Frontal cortex (tissue), 3 donors: ENCODE measurements at regions not wholly inside any gene's neighbourhood (a gene's known extent, or its start where the extent isn't known, plus 50 kb on each side); places are given as distances from the start of the nearest gene placed in this dataset.

Source experiments
- DNase-seq, 2 donors: peaks; one replicate each; pipeline ENCODE4 v3.0.0; 2012; ENCODE audit warnings: low spot score in 2 of 2
- FAIRE-seq: peaks from 2 replicates; lab custom pipeline; 2012; peaks lifted over from hg19 to GRCh38; lab: Jason Lieb, UNC
- donor health status: control.
- donor health status: control.
- donor health status: control.

GRCh38 chrX:69285401-69285877 is 120.2 kb upstream of the PJA1 start:
- FAIRE-seq (no peak), DNase-seq (no peak)

- FAIRE-seq (no peak), DNase-seq (no peak)
These were observed 119.2 kb upstream of the PJA1 start for GRCh38 chrX:69284491-69284890.

GRCh38 chrX:69282893-69283690 is 117.8 kb upstream of the PJA1 start:
- FAIRE-seq (no peak), DNase-seq (no peak)

GRCh38 chrX:69280933-69281332 is 115.7 kb upstream of the PJA1 start:
- DNase-seq: no peak
- FAIRE-seq: no peak

- FAIRE-seq: no peak
These were observed 114.0 kb upstream of the PJA1 start for GRCh38 chrX:69279234-69279633.

GRCh38 chrX:69278031-69278687 is 112.9 kb upstream of the PJA1 start:
- FAIRE-seq: no peak
- DNase-seq: no peak

More at GRCh38 chrX:69279234-69279633, 114.0 kb upstream of the PJA1 start:
- DNase-seq: no peak

- FAIRE-seq: no peak
- DNase-seq: no peak
These were observed 112.2 kb upstream of the PJA1 start for GRCh38 chrX:69277369-69277990.

- FAIRE-seq: no peak
- DNase-seq: no peak
These were observed 103.4 kb upstream of the PJA1 start for GRCh38 chrX:69268611-69269010.

- no peak for DNase-seq
- FAIRE-seq: no peak
These were observed 98.9 kb upstream of the PJA1 start for GRCh38 chrX:69264158-69264581.

- FAIRE-seq: no peak
- DNase-seq: no peak
These were observed 98.1 kb upstream of the PJA1 start for GRCh38 chrX:69263251-69263820.

GRCh38 chrX:69262036-69262936 is 97.0 kb upstream of the PJA1 start:
- FAIRE-seq (no peak), DNase-seq (no peak)

GRCh38 chrX:69260169-69260568 is 94.9 kb upstream of the PJA1 start:
- FAIRE-seq (no peak), DNase-seq (no peak)

- no peak for FAIRE-seq
- no peak for DNase-seq
These were observed 93.6 kb upstream of the PJA1 start for GRCh38 chrX:69258893-69259292.

GRCh38 chrX:69257499-69258127 is 92.4 kb upstream of the PJA1 start:
- no peak for FAIRE-seq
- DNase-seq: no peak

GRCh38 chrX:69256291-69256565 is 91.0 kb upstream of the PJA1 start:
- no peak for FAIRE-seq

GRCh38 chrX:69255441-69256290 is 90.4 kb upstream of the PJA1 start:
- DNase-seq (no peak), FAIRE-seq (no peak)

More at GRCh38 chrX:69256291-69256565, 91.0 kb upstream of the PJA1 start:
- DNase-seq: no peak

- FAIRE-seq (no peak), DNase-seq (no peak)
These were observed 88.6 kb upstream of the PJA1 start for GRCh38 chrX:69253821-69254220.

GRCh38 chrX:69243276-69243675 is 78.0 kb upstream of the PJA1 start:
- DNase-seq (no peak), FAIRE-seq (no peak)

- DNase-seq (no peak), FAIRE-seq (no peak)
These were observed 73.6 kb upstream of the PJA1 start for GRCh38 chrX:69238887-69239231.
